H1 (cell line): ENCODE measurements at regions not wholly inside any gene's neighbourhood (a gene's known extent, or its start where the extent isn't known, plus 50 kb on each side); places are given as distances from the start of the nearest gene placed in this dataset.

Source experiments
- CTCF ChIA-PET: fragments of 300-600 bp; sonication (Branson Sonifier 250); formaldehyde crosslinking; loops from one replicate; lab custom pipeline; 2021; ENCODE audit not compliant: partially characterized antibody; lab: Charles Lee
- POLR2A ChIA-PET: fragments of 300-600 bp; sonication (Branson Sonifier 250); formaldehyde crosslinking; loops from one replicate; lab custom pipeline; 2021; ENCODE audit warnings: inconsistent platforms; ENCODE audit not compliant: partially characterized antibody; lab: Charles Lee
- DNase-seq, 2 experiments: peaks; one replicate each; pipeline versions ENCODE4 v3.0.0 to v3.0.0-alpha.2; 2010 to 2022; ENCODE audit warnings: low spot score in 2 of 2, low read depth in 1 of 2, mixed read lengths in 1 of 2
- FAIRE-seq: peaks from 2 replicates; lab custom pipeline; 2011; peaks lifted over from hg19 to GRCh38; lab: Jason Lieb, UNC
- H2AFZ ChIP-seq: 2 replicates; pipeline ENCODE4 v1.8.1; 2012; ENCODE audit warnings: low read length, inconsistent platforms
- H2AK5ac ChIP-seq: 2 replicates; pipeline ENCODE4 v1.6.1; 2013; ENCODE audit warnings: low read depth, low read length
- H2BK120ac ChIP-seq: replicated peaks from 2 replicates; pipeline ENCODE3; 2013; ENCODE audit warnings: low read depth, low read length, inconsistent platforms
- H2BK12ac ChIP-seq: 2 replicates; pipeline ENCODE4 v1.6.1; 2013; ENCODE audit warnings: low read depth, low read length
- H2BK15ac ChIP-seq: 2 replicates; pipeline ENCODE4 v1.6.1; 2013; ENCODE audit warnings: low read length
- H2BK20ac ChIP-seq: 2 replicates; pipeline ENCODE4 v1.6.1; 2013; ENCODE audit warnings: low read length
- H2BK5ac ChIP-seq: 2 replicates; pipeline ENCODE4 v1.6.1; 2013; ENCODE audit warnings: low read depth, low read length
- H3K14ac ChIP-seq: 2 replicates; pipeline ENCODE4 v1.6.1; 2013; ENCODE audit warnings: inconsistent platforms; ENCODE audit not compliant: insufficient read length
- H3K18ac ChIP-seq: 2 replicates; pipeline ENCODE4 v1.6.1; 2013; ENCODE audit warnings: low read length; ENCODE audit errors: extremely low read depth
- H3K23ac ChIP-seq: 2 replicates; pipeline ENCODE4 v1.6.1; 2013; ENCODE audit warnings: inconsistent platforms; ENCODE audit not compliant: insufficient read length
- H3K23me2 ChIP-seq: 2 replicates; pipeline ENCODE4 v1.6.1; 2013; ENCODE audit warnings: low read depth, low read length
- H3K27ac ChIP-seq: 2 replicates; pipeline ENCODE4 v1.6.1; 2011; ENCODE audit warnings: low read depth, low read length, inconsistent platforms
- H3K27me3 ChIP-seq, 4 experiments: replicated peaks in 1 of 4; 1 replicate in 1 of 4; 2 replicates in 3 of 4; pipeline versions ENCODE4 v1.6.1 to v1.8.1; 2011 to 2013; ENCODE audit warnings: low read length in 3 of 4, mild to moderate bottlenecking in 3 of 4, inconsistent platforms in 2 of 4, mixed read lengths in 2 of 4, moderate library complexity in 1 of 4; ENCODE audit not compliant: control insufficient read depth in 3 of 4, insufficient read depth in 3 of 4; ENCODE audit errors: extremely low read depth in 1 of 4
- H3K36me3 ChIP-seq, 4 experiments: 2 replicates each; pipeline versions ENCODE4 v1.6.1 to v1.8.1; 2011 to 2013; ENCODE audit warnings: mild to moderate bottlenecking in 4 of 4, low read length in 3 of 4, moderate library complexity in 2 of 4, control low read depth in 1 of 4, inconsistent platforms in 1 of 4; ENCODE audit not compliant: insufficient read depth in 4 of 4, control insufficient read depth in 2 of 4
- H3K4ac ChIP-seq: replicated peaks from 2 replicates; pipeline ENCODE3; 2013; ENCODE audit warnings: low read length, low read depth, mixed read lengths, inconsistent platforms; ENCODE audit not compliant: insufficient read length
- H3K4me1 ChIP-seq, 4 experiments: replicated peaks in 1 of 4; 1 replicate in 1 of 4; 2 replicates in 3 of 4; pipeline versions ENCODE4 v1.6.1 to v1.8.1; 2011 to 2013; ENCODE audit warnings: low read length in 3 of 4, inconsistent platforms in 2 of 4, mixed read lengths in 1 of 4; ENCODE audit not compliant: insufficient read depth in 4 of 4, control insufficient read depth in 3 of 4
- H3K4me2 ChIP-seq, 2 experiments: 2 replicates each; pipeline versions ENCODE4 v1.6.1 to v1.8.1; 2011 to 2013; ENCODE audit warnings: low read depth in 2 of 2, low read length in 2 of 2, control low read depth in 1 of 2, inconsistent platforms in 1 of 2, mild to moderate bottlenecking in 1 of 2; ENCODE audit not compliant: insufficient read depth in 1 of 2
- H3K4me3 ChIP-seq, 4 experiments: fragments of 200-600, 300-600 bp in 1 of 4; sonication (generic), shearing (Covaris generic), sonication (Bioruptor Twin) in 1 of 4; 2 replicates each; pipeline versions ENCODE4 v1.5.1 to v1.8.1; 2011 to 2016; ENCODE audit warnings: low read length in 4 of 4, low read depth in 3 of 4, control low read depth in 2 of 4, inconsistent platforms in 2 of 4, mild to moderate bottlenecking in 2 of 4, mixed read lengths in 1 of 4, moderate library complexity in 1 of 4; ENCODE audit not compliant: insufficient read depth in 2 of 4; ENCODE audit errors: extremely low read depth in 1 of 4
- H3K56ac ChIP-seq: replicated peaks from 2 replicates; pipeline ENCODE3; 2013; ENCODE audit warnings: low read depth, mild to moderate bottlenecking, mixed read lengths, low read length, inconsistent platforms; ENCODE audit not compliant: insufficient read length
- H3K79me1 ChIP-seq: 2 replicates; pipeline ENCODE4 v1.6.1; 2013; ENCODE audit warnings: low read depth, low read length, control low read depth
- H3K79me2 ChIP-seq, 2 experiments: 2 replicates each; pipeline versions ENCODE4 v1.6.1 to v1.8.1; 2012 to 2013; ENCODE audit warnings: low read length in 2 of 2, mild to moderate bottlenecking in 2 of 2, inconsistent platforms in 1 of 2; ENCODE audit not compliant: insufficient read depth in 2 of 2, control insufficient read depth in 1 of 2
- H3K9ac ChIP-seq, 4 experiments: replicated peaks in 1 of 4; 1 replicate in 1 of 4; 2 replicates in 3 of 4; pipeline versions ENCODE4 v1.6.1 to v1.8.1; 2011 to 2013; ENCODE audit warnings: low read depth in 3 of 4, low read length in 3 of 4, control low read depth in 2 of 4, mild to moderate bottlenecking in 2 of 4, moderate library complexity in 2 of 4, inconsistent platforms in 1 of 4; ENCODE audit errors: extremely low read depth in 1 of 4
- H3K9me3 ChIP-seq, 2 experiments: 2 replicates each; pipeline versions ENCODE4 v1.6.1 to v1.8.1; 2012 to 2013; ENCODE audit warnings: mild to moderate bottlenecking in 2 of 2, moderate library complexity in 2 of 2, control low read depth in 1 of 2, inconsistent platforms in 1 of 2, low read depth in 1 of 2, low read length in 1 of 2, mixed read lengths in 1 of 2; ENCODE audit not compliant: insufficient read depth in 2 of 2
- H4K20me1 ChIP-seq, 2 experiments: replicated peaks in 1 of 2; 2 replicates each; pipeline versions ENCODE3 to v1.8.1; 2011 to 2013; ENCODE audit warnings: inconsistent platforms in 2 of 2, low read length in 2 of 2, mild to moderate bottlenecking in 1 of 2; ENCODE audit not compliant: insufficient read depth in 2 of 2, control insufficient read depth in 1 of 2
- H4K5ac ChIP-seq: 2 replicates; pipeline ENCODE4 v1.6.1; 2013; ENCODE audit warnings: low read length, low read depth, mixed read lengths, inconsistent platforms; ENCODE audit not compliant: insufficient read length
- H4K8ac ChIP-seq: 2 replicates; pipeline ENCODE4 v1.8.0; 2013; ENCODE audit warnings: mild to moderate bottlenecking, moderate library complexity, low read length, inconsistent platforms; ENCODE audit not compliant: insufficient read depth; ENCODE audit errors: extremely low read depth
- H4K91ac ChIP-seq: replicated peaks from 2 replicates; pipeline ENCODE3; 2013; ENCODE audit warnings: low read length, mixed read lengths, inconsistent platforms; ENCODE audit not compliant: insufficient read length
- ATF3 ChIP-seq: IDR thresholded peaks from 2 replicates; pipeline ENCODE4 v1.6.1; 2011; ENCODE audit warnings: low read depth, mild to moderate bottlenecking, low read length; ENCODE audit not compliant: insufficient read depth
- BCL11A ChIP-seq, 2 experiments: IDR thresholded peaks; one replicate each; pipeline ENCODE4 v1.6.1; 2011; ENCODE audit warnings: low read depth in 2 of 2, low read length in 2 of 2, mild to moderate bottlenecking in 2 of 2
- CREB1 ChIP-seq: IDR thresholded peaks from 2 replicates; pipeline ENCODE4 v1.6.1; 2012; ENCODE audit warnings: inconsistent platforms
- E2F6 ChIP-seq: IDR thresholded peaks from 2 replicates; pipeline ENCODE4 v1.6.1; 2012; ENCODE audit warnings: inconsistent platforms
- GTF2F1 ChIP-seq: IDR thresholded peaks from 2 replicates; pipeline ENCODE4 v1.6.1; 2012; ENCODE audit warnings: low read depth, low read length, improper control_type of control experiment, borderline replicate concordance
- JUND ChIP-seq: IDR thresholded peaks from 2 replicates; pipeline ENCODE4 v1.6.1; 2011; ENCODE audit warnings: mild to moderate bottlenecking, improper control_type of control experiment, low read length
- MAX ChIP-seq: IDR thresholded peaks from 2 replicates; pipeline ENCODE4 v1.6.1; 2012; ENCODE audit warnings: inconsistent platforms
- POLR2A ChIP-seq, 2 experiments: IDR thresholded peaks; 1 replicate in 1 of 2; 2 replicates in 1 of 2; pipeline ENCODE4 v1.6.1; 2011; ENCODE audit warnings: low read depth in 2 of 2, low read length in 2 of 2, mild to moderate bottlenecking in 2 of 2; ENCODE audit errors: control extremely low read depth in 1 of 2
- SIRT6 ChIP-seq: IDR thresholded peaks from one replicate; pipeline ENCODE4 v1.7.1; 2012; ENCODE audit warnings: low read length, inconsistent platforms
- SP1 ChIP-seq: IDR thresholded peaks from 2 replicates; pipeline ENCODE4 v1.6.1; 2011; ENCODE audit warnings: low read depth, low read length
- SUZ12 ChIP-seq: fragments of 200-600 bp; sonication (generic); IDR thresholded peaks from 2 replicates; pipeline ENCODE4 v1.6.1; 2012; ENCODE audit warnings: mild to moderate bottlenecking, inconsistent platforms, low read length, moderate library complexity, mixed read lengths
- WGBS, 2 experiments: shearing (Covaris generic) in 1 of 2; methylation state at CpG; one replicate each; pipeline versions ENCODE4 v1.1.6 to v1.1.7; 2013 to 2015; ENCODE audit warnings: low lambda C conversion rate in 2 of 2, mixed read lengths in 2 of 2, inconsistent platforms in 1 of 2, low coverage in 1 of 2, missing lambda C conversion rate in 1 of 2; ENCODE audit not compliant: insufficient replicate concordance in 2 of 2, insufficient coverage in 1 of 2, insufficient read length in 1 of 2; ENCODE audit errors: extremely low coverage in 1 of 2, missing lambda C conversion rate in 1 of 2; 5-methylcytosine and 5-hydroxymethylcytosine counted together

- Histone ChIP-seq H3K79me1 (no peaks in the 10 kb centered on the region), H2AK5ac (no peak overlapping the region), H3K79me2 (no peaks in the 10 kb centered on the region), H2BK12ac (no peak overlapping the region), H4K91ac (no peak overlapping the region), H4K5ac (no peak overlapping the region), H3K4me2 (no peak overlapping the region)
- CTCF ChIA-PET = interaction anchor here (1.2 to 18.3 kb wide), 7 partner anchors 8 to 199 kb away, joined by 3 to 286 read pairs (median 4); no protein-coding TSS in a partner anchor
- no peak for FAIRE-seq
- TF ChIP-seq SUZ12 (no peak), ATF3 (no peak), SP1 (no peak), GTF2F1 (no peak), SIRT6 (no peak), BCL11A (IDR thresholded peaks at IDR 0.05; ENCODE audit: low read depth in 2 of 2, low read length in 2 of 2) (no peak), E2F6 (no peak), JUND (no peak), CREB1 (no peak), POLR2A (IDR thresholded peaks at IDR 0.05; ENCODE audit: control extremely low read depth in 1 of 2, low read depth in 2 of 2, low read length in 2 of 2) (no peak), MAX (no peak)
- TF ChIP-seq, all 59 proteins: peak for 0
- H3K4me3 ChIP-seq = no peak overlapping the region
- no peaks in the 10 kb centered on the region for H3K27me3 ChIP-seq
- no peak overlapping the region for H2BK15ac ChIP-seq
- no peak overlapping the region for H3K23ac ChIP-seq
- H4K8ac ChIP-seq = no peak overlapping the region
- H4K20me1 ChIP-seq = no peaks in the 10 kb centered on the region
- POLR2A ChIA-PET = no interaction called here
- no peak for DNase-seq
- H2BK20ac ChIP-seq = no peak overlapping the region
- peaks cover 5% of the 10 kb centered on the region in 2 experiments for H3K9me3 ChIP-seq
- no peak overlapping the region for H3K14ac ChIP-seq
- H3K36me3 ChIP-seq = no peaks in the 10 kb centered on the region
- H3K23me2 ChIP-seq = no peaks in the 10 kb centered on the region
- H2BK5ac ChIP-seq = no peak overlapping the region
- H2BK120ac ChIP-seq = no peak overlapping the region
- no peak overlapping the region for H2AFZ ChIP-seq
- no peak overlapping the region for H3K9ac ChIP-seq
- no peak overlapping the region for H3K4ac ChIP-seq
- H3K56ac ChIP-seq = no peak overlapping the region
- 81% methylated on average over 8 of the region's 8 CpGs; no CpG with 5 or more reads in 1 of the 2 experiments for WGBS, 2 experiments
- H3K4me1 ChIP-seq = no peaks in the 10 kb centered on the region; a peak in 1 of 7 replicates
- H3K27ac ChIP-seq = no peak overlapping the region
- H3K18ac ChIP-seq = no peak overlapping the region
Measured at GRCh38 chr11:123253223-123253622, 58.2 kb upstream of the CLMP start.
